Activated T-cell treated with anti-CD3 and anti-CD28 coated beads for 1 hour (primary cell): ENCODE measurements at regions not wholly inside any gene's neighbourhood (a gene's known extent, or its start where the extent isn't known, plus 50 kb on each side); places are given as distances from the start of the nearest gene placed in this dataset.
A peak's percentile ranks its signal among the peaks of the same experiment; 100 is the strongest.
"Not testable (repeated sequence)": the region's sequence is repeated elsewhere in the genome, so short reads cannot be mapped to it uniquely, and the experiment has no call there.

Experiments
- DNase-seq: peaks from one replicate; pipeline ENCODE4 v3.0.0-alpha.2; 2020; ENCODE audit warnings: low read depth

DNA sequence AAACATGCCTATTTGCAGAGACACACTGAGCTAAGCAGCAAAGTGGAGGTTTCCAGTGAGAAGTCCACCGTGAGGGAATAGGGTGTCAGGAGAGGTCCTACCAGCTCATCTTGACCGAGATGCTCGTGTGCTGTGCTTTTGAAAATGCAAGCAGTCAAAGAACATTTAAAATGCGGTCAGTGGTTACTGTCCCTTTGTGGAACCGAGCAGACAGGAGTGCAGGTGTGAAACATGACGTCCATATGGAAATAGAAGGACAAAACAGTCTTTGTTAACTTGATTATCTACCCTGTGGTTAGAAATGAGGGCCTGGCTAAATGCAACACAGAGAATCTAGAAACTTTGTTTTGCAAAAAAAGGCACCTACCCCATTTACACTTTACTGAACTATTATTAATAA lies 473.3 kb downstream of the SPATA31A6 start:
- not testable (repeated sequence) for DNase-seq

DNA sequence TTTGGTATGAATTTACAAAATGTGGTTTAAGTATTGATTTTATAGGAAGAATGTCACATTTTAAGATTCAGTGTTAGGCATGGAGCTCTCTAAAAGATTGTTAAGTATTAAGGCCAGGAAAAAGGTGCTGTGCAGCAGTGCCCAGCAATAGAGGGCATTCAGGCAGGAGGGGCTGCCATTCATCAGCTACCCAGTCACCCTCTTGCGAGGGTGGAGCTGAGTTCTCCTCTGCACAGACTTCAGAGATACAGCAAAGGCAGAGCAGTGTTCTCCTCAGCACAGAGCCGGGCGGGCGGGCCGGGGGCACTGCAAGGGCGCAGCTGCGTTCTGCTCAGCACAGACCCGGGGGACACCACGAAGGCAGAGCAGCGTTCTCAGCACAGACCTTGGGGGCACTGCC lies 474.0 kb downstream of the SPATA31A6 start:
- DNase-seq = not testable (repeated sequence)

DNA sequence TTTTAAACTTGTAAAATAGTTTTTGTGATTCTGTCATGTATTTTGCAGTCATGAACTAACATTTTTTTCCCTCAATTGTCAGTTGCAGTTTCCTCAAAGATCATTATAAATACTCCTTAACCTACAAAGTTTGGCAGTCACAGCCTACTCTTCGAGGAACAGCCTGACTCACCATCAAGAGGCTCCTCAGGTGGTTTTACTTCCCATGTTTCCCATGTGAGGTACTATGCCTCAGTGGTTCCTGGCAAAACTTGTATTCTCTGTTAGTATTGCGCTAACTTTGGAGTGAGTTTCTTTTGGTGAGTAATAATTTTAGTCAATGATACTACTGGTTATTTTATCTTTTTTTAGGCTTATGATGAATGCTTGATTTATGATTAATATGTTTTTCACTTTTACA lies 513.7 kb downstream of the SPATA31A6 start:
- not testable (repeated sequence) for DNase-seq

DNA sequence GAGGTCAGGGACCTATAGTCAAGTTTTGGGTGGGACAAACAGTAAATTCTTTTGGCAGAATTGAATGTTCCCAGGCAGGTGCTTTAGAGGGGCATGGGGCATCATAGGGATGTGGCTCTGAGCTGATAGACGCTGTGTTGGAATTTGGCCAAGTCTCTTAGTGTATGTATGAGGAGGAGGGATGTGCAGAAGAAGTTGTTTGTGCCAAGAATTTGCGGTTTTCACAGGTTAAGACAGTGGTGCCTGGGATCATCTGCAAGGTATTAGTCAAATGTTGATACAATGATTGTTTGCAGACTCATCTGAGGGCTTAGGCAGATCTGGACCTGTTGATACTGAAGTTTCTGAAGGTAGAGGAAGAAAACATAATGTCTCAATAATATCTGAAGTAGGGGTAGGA lies 519.4 kb downstream of the SPATA31A6 start:
- not testable (repeated sequence) for DNase-seq

DNA sequence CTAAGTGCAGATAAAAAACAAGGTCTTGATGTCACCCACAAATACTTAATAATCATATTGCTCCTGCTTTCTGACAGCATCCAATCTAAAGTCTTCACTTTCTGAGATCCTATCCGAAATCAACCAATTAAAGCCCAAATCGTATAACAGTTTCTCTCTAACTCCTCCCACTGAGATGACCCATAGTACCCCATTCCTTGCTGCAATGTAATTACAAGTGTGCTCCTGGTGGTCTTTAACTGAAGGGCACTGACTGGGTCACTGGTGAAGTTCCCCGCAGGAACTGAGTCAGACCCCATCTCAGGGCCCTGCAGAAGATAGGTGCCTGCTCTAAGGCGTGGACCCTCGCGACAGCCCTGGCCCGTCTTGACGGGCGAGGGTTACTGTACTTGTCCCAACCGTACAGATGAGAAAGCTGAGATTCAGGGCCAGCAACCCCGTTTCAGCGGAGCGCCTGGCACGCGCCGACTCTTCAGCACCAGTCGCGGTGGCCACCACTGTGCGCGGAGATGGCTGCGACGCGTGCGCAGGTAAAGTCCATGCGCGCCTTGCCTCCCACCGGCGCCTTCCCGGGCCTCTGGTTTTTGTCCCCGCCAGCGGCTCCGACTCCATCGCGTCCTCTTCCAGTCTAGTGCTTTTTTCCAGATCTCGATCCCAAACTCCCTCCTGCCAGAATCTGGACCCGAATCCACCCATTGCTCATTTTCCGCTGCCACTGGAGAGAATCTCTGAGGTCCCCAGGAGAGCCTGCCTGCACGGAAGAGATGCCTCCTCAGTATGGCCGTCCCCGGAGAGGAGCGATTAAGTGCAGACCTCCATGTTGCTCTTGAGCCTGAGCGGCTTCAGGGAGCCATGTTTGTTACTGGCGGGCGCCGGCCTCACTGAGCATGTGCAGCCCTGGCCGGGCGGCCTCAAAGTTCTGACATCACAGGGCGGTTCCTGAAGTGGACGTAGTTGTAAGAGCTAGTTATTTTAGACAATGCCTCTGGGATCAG lies 541.7 kb downstream of the SPATA31A6 start:
- DNase-seq = not testable (repeated sequence)

DNA sequence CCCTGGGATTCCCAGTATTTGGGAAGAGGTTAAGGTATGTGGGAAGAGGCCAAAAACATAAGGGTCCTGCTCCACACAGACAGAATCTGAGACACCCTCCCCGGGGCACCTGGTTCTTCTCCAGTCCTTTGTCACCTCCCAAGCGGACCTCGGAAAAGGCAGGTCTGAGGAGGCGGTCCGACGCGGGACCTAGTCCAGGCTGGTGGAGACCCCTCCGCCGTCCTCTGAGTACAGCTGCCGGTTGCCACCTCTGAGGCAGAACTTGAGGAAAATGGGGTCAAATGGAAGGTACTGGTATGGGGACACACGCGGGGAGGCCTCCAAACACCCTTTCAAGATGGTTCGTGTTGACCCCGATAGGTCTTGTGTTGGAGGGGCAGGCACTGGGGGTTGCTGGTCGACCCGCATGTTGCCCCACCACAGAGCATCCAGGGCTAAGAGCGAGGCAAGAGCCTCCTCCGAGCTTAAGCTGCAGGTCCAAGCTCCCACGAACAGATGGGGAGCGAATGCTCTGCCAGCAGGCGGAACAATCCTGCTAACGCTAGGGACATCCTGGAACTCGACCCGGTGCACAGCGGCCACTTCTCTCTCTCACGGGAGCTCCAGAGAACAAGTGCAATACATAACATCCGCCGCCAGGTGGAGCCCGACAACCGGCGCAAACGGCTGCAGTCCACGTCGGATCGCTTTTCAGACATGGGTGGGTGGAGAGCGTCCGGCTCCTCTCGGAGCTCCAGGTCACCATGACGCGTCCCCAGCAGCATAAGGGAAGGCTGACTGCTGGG lies 559.8 kb downstream of the SPATA31A6 start:
- DNase-seq = peak; percentile 25

DNA sequence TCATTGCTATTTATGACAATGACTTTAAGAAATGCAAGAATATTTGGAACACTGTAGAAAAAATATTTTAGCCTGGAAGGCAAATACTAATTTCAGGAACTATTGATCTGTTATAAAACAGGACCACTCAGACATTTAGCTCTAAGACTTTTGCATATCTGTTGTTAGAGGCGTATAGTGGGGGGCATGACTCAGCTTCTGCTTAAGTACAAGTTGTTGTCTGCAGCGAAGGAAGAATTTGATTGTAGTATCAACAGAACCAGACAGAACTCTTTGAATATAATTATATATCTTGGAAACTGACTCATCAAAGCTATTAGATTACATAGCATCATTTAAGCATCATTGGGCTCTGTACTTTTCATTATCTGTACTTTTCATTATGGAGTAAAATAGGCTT lies 573.8 kb downstream of the SPATA31A6 start:
- not testable (repeated sequence) for DNase-seq

DNA sequence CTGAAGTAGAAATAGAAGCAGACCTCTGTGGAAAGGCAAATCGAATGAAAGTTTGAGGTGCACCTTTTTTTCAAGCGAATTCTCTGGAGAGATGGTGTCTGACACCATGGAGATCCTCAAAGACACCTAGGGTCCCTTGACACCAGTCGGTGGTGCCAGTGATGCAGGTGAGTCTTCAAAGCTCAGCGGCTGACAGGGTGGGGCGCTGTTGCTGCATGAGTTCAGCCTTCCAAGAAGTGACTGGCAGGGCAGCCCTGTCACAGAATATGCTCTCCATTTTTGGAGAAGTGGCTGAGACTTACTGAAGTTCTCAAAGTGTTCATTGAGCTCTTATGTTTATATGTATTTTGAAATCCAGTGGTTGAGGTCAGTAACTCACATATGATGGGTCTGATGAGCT lies 575.9 kb downstream of the SPATA31A6 start:
- not testable (repeated sequence) for DNase-seq

DNA sequence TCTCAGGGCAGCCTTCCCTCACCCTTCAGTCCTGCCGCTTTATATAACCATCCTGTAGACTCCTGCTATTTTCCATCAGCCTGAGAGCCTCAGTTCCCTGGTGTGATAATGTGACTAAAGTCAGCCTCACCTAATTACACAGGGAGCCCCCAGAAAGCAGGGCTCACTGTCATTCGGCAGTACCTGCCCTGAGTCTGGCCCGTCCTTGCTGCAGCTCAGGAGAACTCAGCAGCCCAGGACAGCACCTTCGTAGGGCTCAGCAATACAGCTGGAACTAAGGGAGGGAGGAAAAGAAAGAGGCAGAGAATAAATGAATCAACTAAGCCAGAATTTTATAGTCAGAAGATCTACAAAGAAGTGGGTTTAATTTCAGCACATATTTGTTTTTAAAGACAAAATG lies 598.7 kb downstream of the SPATA31A6 start:
- DNase-seq = not testable (repeated sequence)

DNA sequence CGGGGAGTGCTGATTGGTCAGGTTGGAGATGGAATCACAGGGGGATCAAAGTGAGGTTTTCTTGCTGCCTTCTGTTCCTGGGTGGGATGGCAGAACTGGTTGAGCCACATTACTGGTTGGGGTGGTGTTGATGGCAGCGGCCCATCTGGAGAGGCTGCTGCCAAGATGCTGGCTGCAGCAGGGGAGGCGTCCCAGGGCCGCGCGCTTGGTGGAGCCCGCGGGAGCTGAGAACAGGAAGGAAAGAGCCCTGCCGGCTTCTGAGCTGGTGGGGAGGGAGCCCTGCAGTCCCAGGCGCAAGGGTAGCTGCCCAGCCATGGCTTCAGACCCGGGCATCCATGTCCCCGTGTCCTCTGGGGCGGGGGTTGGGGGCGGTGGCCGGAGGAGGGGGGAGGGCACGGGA lies 609.3 kb downstream of the SPATA31A6 start:
- not testable (repeated sequence) for DNase-seq

DNA sequence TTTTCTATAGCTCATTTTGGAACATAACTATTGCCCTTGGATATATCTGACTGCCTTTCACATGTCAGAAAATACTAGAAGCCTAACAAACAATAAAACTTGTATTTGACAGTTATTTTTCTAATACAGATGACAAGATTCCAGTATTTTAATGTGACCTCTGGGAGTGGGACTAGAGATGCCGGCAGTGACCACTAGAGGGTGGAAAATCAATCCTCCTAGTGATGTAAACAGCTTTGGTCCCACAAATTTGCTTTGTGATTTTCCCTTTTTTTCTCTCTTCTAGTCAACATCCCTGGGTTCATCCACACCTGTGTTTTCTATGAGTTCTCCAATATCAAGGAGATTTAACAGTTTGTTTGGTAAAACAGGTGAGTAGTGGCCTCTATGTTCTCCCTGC lies 615.1 kb downstream of the SPATA31A6 start:
- DNase-seq = not testable (repeated sequence)

DNA sequence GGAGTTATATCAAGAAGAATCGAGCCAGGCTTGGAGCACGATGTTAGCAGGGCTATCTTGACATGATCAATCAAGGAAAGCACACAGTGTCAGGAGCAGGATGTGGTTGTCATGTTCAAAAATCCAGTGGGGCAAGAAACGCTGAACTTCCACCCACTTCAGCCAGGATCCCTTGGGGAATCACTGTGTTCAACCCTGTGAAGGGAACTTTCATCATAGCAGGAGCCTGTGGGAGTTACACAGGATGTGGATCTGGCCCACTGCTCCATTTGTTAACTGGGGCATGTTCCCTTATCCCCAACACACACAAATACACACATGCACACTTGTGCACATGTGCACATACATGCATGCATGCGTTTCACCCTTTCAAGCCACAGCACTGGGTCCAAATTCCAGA lies 619.3 kb downstream of the SPATA31A6 start:
- DNase-seq = not testable (repeated sequence)

DNA sequence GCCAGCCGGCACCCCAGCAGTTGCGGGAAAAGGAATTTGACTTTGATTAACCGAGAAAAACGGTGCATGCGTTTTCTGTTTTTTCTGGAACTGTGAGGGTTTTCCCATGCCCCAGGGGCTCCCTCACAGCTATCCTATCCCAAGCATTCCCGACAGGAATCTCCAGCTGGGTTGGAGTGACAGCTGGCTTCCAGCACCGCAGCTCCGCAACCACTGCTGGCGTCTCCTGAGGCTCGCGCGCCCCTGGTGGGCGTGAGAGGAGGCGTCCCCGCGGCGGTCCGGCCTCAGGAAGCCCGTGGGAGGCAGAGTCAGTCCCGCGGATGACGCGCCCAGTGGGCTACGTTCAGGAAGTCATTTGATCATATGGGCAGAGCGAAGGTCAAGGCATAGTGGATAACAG lies 623.2 kb downstream of the SPATA31A6 start:
- not testable (repeated sequence) for DNase-seq

DNA sequence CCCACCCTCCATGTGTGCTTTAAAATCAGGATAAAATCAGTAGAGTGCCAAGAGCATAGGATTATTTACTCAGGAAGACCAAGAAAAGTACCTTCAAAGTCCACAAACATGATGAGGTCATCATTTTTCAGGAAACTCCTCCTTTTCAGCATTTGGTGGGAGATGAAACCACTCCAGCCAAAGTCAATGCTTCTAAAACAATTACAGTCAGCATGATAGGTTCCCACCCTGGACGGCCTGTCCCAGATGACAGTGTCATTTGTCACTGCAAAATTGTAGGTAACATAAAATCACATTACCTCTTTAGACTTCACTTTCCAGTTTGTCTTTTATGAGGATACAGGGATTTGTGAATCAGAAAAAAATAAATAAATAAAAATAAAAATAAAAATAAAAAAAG lies 638.0 kb downstream of the SPATA31A6 start:
- DNase-seq = not testable (repeated sequence)

DNA sequence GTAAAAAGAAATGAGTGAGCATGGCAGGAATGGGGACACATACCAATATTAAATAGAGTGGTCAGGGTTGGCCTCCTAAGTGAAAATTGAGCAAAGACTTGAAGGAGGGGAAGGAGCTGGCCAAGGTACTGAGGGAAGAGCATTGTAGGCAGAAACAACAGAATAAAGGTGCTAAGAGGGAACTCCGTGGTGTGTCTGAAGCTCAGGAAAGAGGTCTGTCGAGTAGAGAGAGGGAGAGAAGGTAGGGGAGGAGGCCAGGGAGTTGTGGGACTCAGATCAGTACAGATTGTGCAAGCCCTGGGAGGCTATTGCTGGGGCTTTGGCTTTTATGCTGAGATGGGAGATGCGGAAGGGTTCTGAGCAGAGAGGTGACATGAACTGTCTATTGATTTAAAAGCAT lies 664.7 kb downstream of the SPATA31A6 start:
- DNase-seq = not testable (repeated sequence)

DNA sequence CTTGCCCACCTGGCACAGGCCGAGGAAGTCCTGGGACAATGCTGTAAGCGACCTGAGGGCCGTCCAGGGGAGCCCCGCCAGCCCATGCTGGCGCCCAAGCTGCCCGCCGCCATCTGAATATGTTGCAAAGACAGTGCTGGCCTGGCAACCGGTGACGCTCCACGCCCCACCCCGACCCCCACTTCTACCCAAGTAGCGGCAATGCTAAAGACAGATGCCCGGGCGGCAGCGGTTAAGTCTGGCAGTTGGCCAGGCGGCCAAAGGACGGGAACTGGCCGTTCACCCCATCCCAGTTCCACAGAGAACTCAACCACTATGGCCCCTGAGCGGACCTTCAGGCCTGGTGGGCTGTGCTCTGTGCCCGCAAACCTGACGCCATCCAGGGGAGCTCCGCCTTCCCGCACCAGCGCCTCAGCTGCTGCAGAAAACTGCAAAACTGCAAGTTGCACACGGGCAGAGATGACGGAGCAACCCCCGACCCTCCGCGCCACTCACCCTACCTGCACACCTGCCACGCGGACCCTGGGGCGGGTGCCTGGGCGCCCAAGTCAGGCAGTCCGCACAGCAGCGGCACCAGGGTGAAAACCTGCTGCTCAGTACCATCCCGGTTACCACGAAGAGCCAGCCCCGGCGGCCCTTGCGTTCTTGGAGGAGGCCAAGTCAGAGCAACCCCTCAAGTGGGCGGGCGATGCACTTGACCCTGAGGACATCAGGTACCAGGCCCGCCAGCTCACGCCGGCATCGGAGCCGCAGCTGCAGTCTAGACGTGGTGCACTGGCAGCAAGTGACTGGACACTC lies 667.6 kb downstream of the SPATA31A6 start:
- not testable (repeated sequence) for DNase-seq

DNA sequence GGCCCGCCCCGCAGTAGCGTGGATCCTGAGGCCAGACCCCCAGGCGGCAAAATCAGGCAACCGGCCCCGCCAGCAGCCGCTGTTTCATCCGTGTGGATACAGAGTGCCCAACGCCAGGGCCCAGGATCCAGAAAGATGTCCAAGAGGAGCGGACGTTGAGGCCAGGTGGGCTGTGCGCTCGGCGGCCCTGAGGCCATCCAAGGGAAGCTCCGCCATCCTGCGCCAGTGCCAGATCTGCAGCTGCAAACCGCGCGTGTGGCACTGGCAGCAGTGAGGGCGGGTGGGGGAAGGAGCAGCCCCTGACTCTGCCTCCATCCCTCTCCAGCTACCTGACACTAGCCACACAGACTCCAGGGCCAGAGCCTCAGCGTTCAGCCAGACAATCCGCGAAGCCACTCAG lies 668.2 kb downstream of the SPATA31A6 start:
- not testable (repeated sequence) for DNase-seq

DNA sequence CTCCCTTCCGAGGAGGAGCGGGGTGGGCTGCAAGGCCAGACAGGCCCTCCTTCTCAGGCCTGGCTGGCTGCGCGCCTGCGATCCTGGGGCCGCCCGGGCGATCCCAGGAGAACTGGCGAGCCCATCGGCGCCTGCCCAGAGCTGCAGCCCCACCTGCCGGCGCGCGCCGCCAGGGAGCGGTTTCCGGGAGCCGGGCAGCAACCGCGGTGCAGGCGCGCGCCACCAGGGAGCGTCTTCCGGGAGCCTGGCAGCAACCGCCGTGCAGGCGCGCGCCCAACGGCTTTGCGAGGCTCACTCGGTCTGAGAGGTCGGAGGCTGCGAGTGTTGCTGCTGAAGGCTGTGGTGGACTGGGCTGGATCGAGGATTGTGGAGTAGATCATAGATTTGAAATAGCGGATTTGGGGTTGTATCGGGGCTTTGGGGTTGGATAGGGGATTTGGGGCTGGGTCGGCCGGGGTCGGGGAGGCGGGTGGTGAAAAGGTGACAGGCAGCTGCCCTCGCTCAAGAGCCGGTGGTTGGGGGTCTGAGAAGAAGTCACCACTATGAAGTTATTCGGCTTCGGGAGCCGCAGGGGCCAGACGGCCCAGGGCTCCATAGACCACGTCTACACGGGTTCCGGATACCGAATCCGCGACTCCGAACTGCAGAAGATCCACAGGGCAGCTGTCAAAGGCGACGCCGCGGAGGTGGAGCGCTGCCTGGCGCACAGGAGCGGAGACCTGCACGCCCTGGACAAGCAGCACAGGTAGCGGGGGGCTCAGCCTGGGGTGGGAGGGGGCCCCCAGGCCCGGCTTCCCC lies 668.9 kb downstream of the SPATA31A6 start:
- DNase-seq = not testable (repeated sequence)

DNA sequence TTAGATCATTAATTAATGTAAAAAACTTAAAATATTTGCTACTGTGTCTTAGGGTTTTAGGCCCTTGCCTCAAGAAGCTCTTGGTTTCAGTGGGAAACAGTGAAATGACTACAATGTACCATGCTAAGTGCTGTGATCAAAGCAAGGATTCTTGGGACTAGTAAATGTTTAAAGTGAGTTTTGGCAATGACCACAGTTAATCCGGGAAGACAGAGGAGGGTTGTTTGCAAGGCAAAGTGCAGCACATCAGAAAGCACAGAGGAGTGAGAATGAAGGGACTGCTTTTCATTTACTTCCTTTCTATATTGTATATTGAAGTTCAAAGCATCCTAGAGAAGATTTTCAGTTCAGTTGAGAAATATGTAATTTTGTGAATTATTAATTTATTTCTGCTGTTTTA lies 676.7 kb downstream of the SPATA31A6 start:
- DNase-seq = not testable (repeated sequence)

DNA sequence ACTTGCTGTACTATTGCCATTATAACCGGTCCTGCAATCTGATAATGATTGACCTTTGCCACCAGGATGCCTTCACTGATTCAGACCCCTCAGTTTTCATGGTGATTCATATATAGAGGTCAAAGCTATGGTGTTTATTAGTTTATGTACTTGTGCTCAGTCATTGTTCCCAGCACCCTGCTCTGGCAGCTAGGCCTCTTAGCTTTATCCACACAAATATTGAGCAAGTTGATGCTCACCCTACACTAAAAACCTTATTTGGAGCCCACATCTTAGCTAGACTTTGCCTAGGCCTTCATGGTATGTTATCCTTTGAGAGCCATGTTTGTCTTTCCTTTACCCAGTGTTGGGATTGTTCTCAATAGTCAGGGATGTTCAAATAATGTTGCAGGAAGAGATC lies 679.0 kb downstream of the SPATA31A6 start:
- DNase-seq = not testable (repeated sequence)
